K562 (cell line): ENCODE measurements at regions not wholly inside any gene's neighbourhood (a gene's known extent, or its start where the extent isn't known, plus 50 kb on each side); places are given as distances from the start of the nearest gene placed in this dataset.

Experiments
- ATAC-seq: fragments of 200-7000 bp; cut with Tn5 transposase; 3 replicates; pipeline ENCODE4 v1.9.1; 2020; ENCODE audit warnings: moderate library complexity
- BruUV-seq: library from RNA; stranded (reverse); fragments of 400-500 nt; replicated peaks from 2 replicates; lab custom pipeline; 2021; lab: Mats Ljungman, UMichigan
- CTCF ChIA-PET: fragments of 300-600 bp; formaldehyde crosslinking; extraction: SDS; loops from one replicate; lab custom pipeline; 2021; ENCODE audit warnings: low intra/inter-chr PET ratio; lab: Yijun Ruan, JAX
- POLR2A ChIA-PET: fragments of 300-600, 350-650 bp; sonication (Branson Sonifier 250); formaldehyde crosslinking; extraction: SDS; loops from one replicate; lab custom pipeline; 2021; ENCODE audit warnings: antibody characterized with exemption, inconsistent platforms; lab: Yijun Ruan, JAX
- DNase-seq, 4 experiments: peaks; one replicate each; pipeline versions ENCODE4 v3.0.0 to v3.0.0-alpha.2; 2011 to 2018; ENCODE audit warnings: low spot score in 3 of 4, mixed read lengths in 3 of 4; ENCODE audit errors: extremely low read depth in 1 of 4
- FAIRE-seq: peaks from 2 replicates; lab custom pipeline; 2011; peaks lifted over from hg19 to GRCh38; lab: Jason Lieb, UNC
- H2AFZ ChIP-seq: 2 replicates; pipeline ENCODE4 v1.6.0; 2011; ENCODE audit warnings: low read depth, low read length, control low read depth, inconsistent platforms
- H3K27ac ChIP-seq: fragments of 200-600 bp; 3 replicates; pipeline ENCODE4 v1.8.0; 2011; ENCODE audit warnings: low read depth, mild to moderate bottlenecking, control low read depth, inconsistent platforms, low read length, moderate library complexity, mixed read lengths; ENCODE audit errors: extremely low read depth
- H3K27me3 ChIP-seq, 2 experiments: fragments of 300-600 bp in 1 of 2; 2 replicates in 1 of 2; 3 replicates in 1 of 2; pipeline versions ENCODE4 v1.6.0 to v1.8.0; 2011; ENCODE audit warnings: inconsistent platforms in 2 of 2, low read length in 2 of 2, mild to moderate bottlenecking in 1 of 2, mixed read lengths in 1 of 2, moderate library complexity in 1 of 2; ENCODE audit not compliant: control insufficient read depth in 2 of 2, insufficient read depth in 2 of 2
- H3K36me3 ChIP-seq: fragments of 300-600 bp; 3 replicates; pipeline ENCODE4 v1.8.0; 2011; ENCODE audit warnings: mild to moderate bottlenecking, low read length, inconsistent platforms; ENCODE audit not compliant: control insufficient read depth, insufficient read depth
- H3K4me1 ChIP-seq, 2 experiments: fragments of 200-600 bp in 1 of 2; replicated peaks in 1 of 2; 2 replicates in 1 of 2; 3 replicates in 1 of 2; pipeline versions ENCODE4 v1.5.1 to v1.8.0; 2011; ENCODE audit warnings: inconsistent platforms in 2 of 2, low read length in 2 of 2, mild to moderate bottlenecking in 1 of 2, mixed read lengths in 1 of 2, moderate library complexity in 1 of 2; ENCODE audit not compliant: control insufficient read depth in 2 of 2, insufficient read depth in 2 of 2
- H3K4me2 ChIP-seq: 2 replicates; pipeline ENCODE4 v1.6.1; 2011; ENCODE audit warnings: low read length, control low read depth, inconsistent platforms, mixed read lengths; ENCODE audit not compliant: insufficient read depth
- H3K4me3 ChIP-seq: fragments of 200-600 bp; sonication (generic), shearing (Covaris generic); 2 replicates; pipeline ENCODE4 v1.5.1; 2016; ENCODE audit warnings: control low read depth, inconsistent platforms
- H3K79me2 ChIP-seq: fragments of 200-600 bp; 3 replicates; pipeline ENCODE4 v1.8.0; 2011; ENCODE audit warnings: low read length, inconsistent platforms; ENCODE audit not compliant: control insufficient read depth, insufficient read depth
- H3K9ac ChIP-seq, 2 experiments: 2 replicates each; pipeline versions ENCODE4 v1.6.0 to v1.6.1; 2011; ENCODE audit warnings: low read depth in 2 of 2, low read length in 2 of 2, control low read depth in 1 of 2, inconsistent platforms in 1 of 2, mild to moderate bottlenecking in 1 of 2, mixed read lengths in 1 of 2; ENCODE audit not compliant: insufficient read depth in 1 of 2
- H3K9me1 ChIP-seq: one replicate; pipeline ENCODE4 v1.6.0; 2011; ENCODE audit warnings: inconsistent platforms, mild to moderate bottlenecking, low read length, moderate library complexity; ENCODE audit not compliant: control insufficient read depth, insufficient read depth
- H3K9me3 ChIP-seq: replicated peaks from 2 replicates; pipeline ENCODE4 v1.5.1; 2011; ENCODE audit warnings: low read depth, low read length, inconsistent platforms; ENCODE audit not compliant: control insufficient read depth, insufficient read depth
- H4K20me1 ChIP-seq: replicated peaks from 2 replicates; pipeline ENCODE4 v1.6.1; 2011; ENCODE audit warnings: low read length, inconsistent platforms, mixed read lengths; ENCODE audit not compliant: control insufficient read depth, insufficient read depth
- CHD4 ChIP-seq: fragments of 200-600 bp; sonication (generic); IDR thresholded peaks from 3 replicates; pipeline ENCODE4 v1.6.1; 2012; ENCODE audit warnings: low read depth, mild to moderate bottlenecking, mixed read lengths, low read length, inconsistent platforms; ENCODE audit not compliant: insufficient read depth, insufficient replicate concordance, poor library complexity, severe bottlenecking
- ELF4 ChIP-seq: fragments of 450-650 bp; formaldehyde crosslinking; IDR thresholded peaks from 2 replicates; pipeline ENCODE4 v1.4.0; 2022; ENCODE audit warnings: missing genetic modification characterization
- FOXP1 ChIP-seq: sonication (generic); formaldehyde crosslinking; IDR thresholded peaks from 2 replicates; pipeline ENCODE4 v1.8.0; 2022; ENCODE audit warnings: mild to moderate bottlenecking, missing genetic modification reagents
- HMGN3 ChIP-seq: IDR thresholded peaks from 2 replicates; pipeline ENCODE4 v1.6.1; 2011; ENCODE audit warnings: borderline replicate concordance, low read depth, mild to moderate bottlenecking, mixed read lengths, low read length; ENCODE audit not compliant: insufficient read length; ENCODE audit errors: extremely low read depth
- KAT8 ChIP-seq: fragments of 450-650 bp; IDR thresholded peaks from 2 replicates; pipeline ENCODE4 v1.6.1; 2016; ENCODE audit warnings: low read depth, mild to moderate bottlenecking
- LARP7 ChIP-seq: fragments of 450-650 bp; IDR thresholded peaks from 2 replicates; pipeline ENCODE4 v1.6.1; 2016
- MBD2 ChIP-seq: sonication (generic); IDR thresholded peaks from 2 replicates; pipeline ENCODE4 v1.6.1; 2016; ENCODE audit warnings: low read depth, borderline replicate concordance
- POLR2A ChIP-seq: fragments of 450-650 bp; conservative IDR thresholded peaks from 2 replicates; pipeline ENCODE4 v1.6.1; 2016
- SMAD1 ChIP-seq: fragments of 150-350 bp; IDR thresholded peaks from 2 replicates; pipeline ENCODE4 v1.6.1; 2014; ENCODE audit warnings: low read length, low read depth; ENCODE audit not compliant: partially characterized antibody
- TAF7 ChIP-seq: fragments of 450-650 bp; IDR thresholded peaks from 2 replicates; pipeline ENCODE4 v1.6.1; 2016; ENCODE audit warnings: missing genetic modification characterization, missing compliant biosample characterization
- TOE1 ChIP-seq, 2 experiments: fragments of 450-650 bp in 1 of 2; sonication (generic) in 1 of 2; formaldehyde crosslinking in 1 of 2; IDR thresholded peaks; 2 replicates each; pipeline versions ENCODE4 v1.7.1 to v1.8.0; 2016 to 2022; ENCODE audit warnings: borderline replicate concordance in 2 of 2, mild to moderate bottlenecking in 2 of 2, antibody characterized with exemption in 1 of 2, inconsistent platforms in 1 of 2, low read depth in 1 of 2, missing genetic modification reagents in 1 of 2, moderate library complexity in 1 of 2
- ZNF318 ChIP-seq, 2 experiments: fragments of 450-650 bp; IDR thresholded peaks; 2 replicates each; pipeline ENCODE4 v1.6.1; 2016; ENCODE audit warnings: mild to moderate bottlenecking in 2 of 2, borderline replicate concordance in 1 of 2, low read depth in 1 of 2, moderate library complexity in 1 of 2
- ZNF551 ChIP-seq: fragments of 250-450 bp; sonication (Bioruptor Pico); IDR thresholded peaks from 2 replicates; pipeline ENCODE4 v1.5.0; 2021; ENCODE audit warnings: mild to moderate bottlenecking, moderate library complexity
- WGBS: fragments of 100-300 bp; shearing (Covaris generic); methylation state at CpG from one replicate; pipeline ENCODE4 v1.1.6; 2016; ENCODE audit warnings: low coverage, mixed read lengths; ENCODE audit not compliant: insufficient coverage; ENCODE audit errors: missing lambda C conversion rate; 5-methylcytosine and 5-hydroxymethylcytosine counted together
- in situ Hi-C: fragments of 300-500 bp; cut with MboI; formaldehyde crosslinking; loops from 4 replicates; pipeline ENCODE4 v1.15.0; 2018; ENCODE audit warnings: inconsistent platforms, mixed read lengths
- intact Hi-C: fragments of 100-400 bp; cut with micrococcal nuclease; formaldehyde crosslinking; loops from 2 replicates; pipeline ENCODE4 v1.14.2; 2022

- ATAC-seq (no peak), DNase-seq (no peak), FAIRE-seq (no peak)
- Histone ChIP-seq H3K36me3 (no peaks in the 10 kb centered on the region), H3K9me3 (no peaks in the 10 kb centered on the region), H3K9me1 (no peaks in the 10 kb centered on the region), H2AFZ (no peak overlapping the region), H3K27me3 (no peaks in the 10 kb centered on the region), H3K4me2 (no peak overlapping the region), H3K9ac (no peak overlapping the region), H4K20me1 (no peaks in the 10 kb centered on the region), H3K4me3 (no peak overlapping the region), H3K4me1 (no peaks in the 10 kb centered on the region), H3K79me2 (no peaks in the 10 kb centered on the region), H3K27ac (no peak overlapping the region)
- in situ Hi-C loops = no loop called here
- WGBS = 0% methylated on average over 7 of the region's 9 CpGs
- ChIA-PET CTCF (no interaction called here), POLR2A (no interaction called here)
- TF ChIP-seq ZNF318 (IDR thresholded peaks at IDR 0.05; ENCODE audit: borderline replicate concordance in 1 of 2, low read depth in 1 of 2) (no peak), TAF7 (tag) (no peak), ELF4 (CRISPR knock-in tag) (no peak), TOE1 (IDR thresholded peaks at IDR 0.05; ENCODE audit: borderline replicate concordance) (no peak), TOE1 (CRISPR knock-in tag; IDR thresholded peaks at IDR 0.05; ENCODE audit: borderline replicate concordance, low read depth) (no peak), ZNF551 (CRISPR knock-in tag) (no peak), CHD4 (no peak), FOXP1 (CRISPR knock-in tag) (no peak), KAT8 (no peak), LARP7 (no peak), POLR2A (no peak), MBD2 (no peak), SMAD1 (no peak), HMGN3 (no peak)
- BruUV-seq = no TSS peak
- intact Hi-C loops = no loop called here
Observed at GRCh38 chr3:77931255-77932009, 891.5 kb downstream of the ROBO2 start.
